ENCODE measurements at regions not wholly inside any gene's neighbourhood (a gene's known extent, or its start where the extent isn't known, plus 50 kb on each side); places are given as distances from the start of the nearest gene placed in this dataset.

- DNase-seq (no peak), ATAC-seq (no peak)
- Histone ChIP-seq H3K9me3 (peaks cover 0 to 4% (median 0%) of the 10 kb centered on the region in 11 donors), H3K4me3 (no peak overlapping the region), H3K4me1 (no peaks in the 10 kb centered on the region), H3K27me3 (no peaks in the 10 kb centered on the region), H3K27ac (no peak overlapping the region), H3K36me3 (no peaks in the 10 kb centered on the region)
- intact Hi-C loops (cut with DNase I) = no loop called here
- no peak for TF ChIP-seq CTCF (IDR thresholded peaks at IDR 0.05)
- 94 to 97% methylated on average over 1 of the region's 1 CpG for WGBS, 2 donors
Measured at GRCh38 chr4:159900562-159900961, 797.7 kb downstream of the RAPGEF2 start.

GRCh38 chr4:159902648-159903047, 799.8 kb downstream of the RAPGEF2 start:
- ATAC-seq (no peak), DNase-seq (no peak)
- no peak for TF ChIP-seq CTCF (IDR thresholded peaks at IDR 0.05)
- Histone ChIP-seq H3K4me1 (no peaks in the 10 kb centered on the region), H3K9me3 (no peaks in the 10 kb centered on the region), H3K4me3 (no peak overlapping the region), H3K27ac (no peak overlapping the region), H3K36me3 (no peaks in the 10 kb centered on the region), H3K27me3 (no peaks in the 10 kb centered on the region)
- intact Hi-C loops (cut with DNase I) = no loop called here
- WGBS, 2 donors = 0% methylated on average over 1 of the region's 1 CpG

DNA sequence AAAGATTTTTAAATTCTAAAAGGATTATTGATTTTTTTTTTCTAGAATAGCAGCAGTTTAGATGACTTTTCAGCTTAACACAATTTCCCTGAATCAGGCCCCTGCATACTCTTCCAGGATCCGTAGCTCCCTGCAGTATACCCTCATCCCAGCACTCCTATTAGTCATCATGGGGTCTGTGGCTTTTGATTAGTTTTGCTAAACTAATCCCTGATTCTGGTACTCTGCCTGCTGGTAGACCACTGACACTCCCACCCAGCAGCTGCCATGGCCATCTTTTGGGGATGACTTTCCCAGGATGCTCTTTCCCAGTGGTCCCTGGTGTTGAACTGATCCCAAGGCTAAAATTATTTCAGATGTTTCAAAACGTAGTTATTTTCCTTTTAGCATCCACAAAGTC, 802.0 kb downstream of the RAPGEF2 start:
- no peaks in the 10 kb centered on the region for H3K4me1 ChIP-seq
- WGBS, 2 donors = 51 to 58% methylated on average over 2 of the region's 2 CpGs
- intact Hi-C loops (cut with DNase I) = no loop called here
- TF ChIP-seq CTCF (IDR thresholded peaks at IDR 0.05) = no peak
- no peak overlapping the region for H3K27ac ChIP-seq
- H3K9me3 ChIP-seq = peaks cover 0 to 12% (median 0%) of the 10 kb centered on the region in 11 donors
- ATAC-seq = no peak
- H3K4me3 ChIP-seq = no peak overlapping the region
- no peaks in the 10 kb centered on the region for H3K27me3 ChIP-seq
- no peak for DNase-seq
- no peaks in the 10 kb centered on the region for H3K36me3 ChIP-seq

DNA sequence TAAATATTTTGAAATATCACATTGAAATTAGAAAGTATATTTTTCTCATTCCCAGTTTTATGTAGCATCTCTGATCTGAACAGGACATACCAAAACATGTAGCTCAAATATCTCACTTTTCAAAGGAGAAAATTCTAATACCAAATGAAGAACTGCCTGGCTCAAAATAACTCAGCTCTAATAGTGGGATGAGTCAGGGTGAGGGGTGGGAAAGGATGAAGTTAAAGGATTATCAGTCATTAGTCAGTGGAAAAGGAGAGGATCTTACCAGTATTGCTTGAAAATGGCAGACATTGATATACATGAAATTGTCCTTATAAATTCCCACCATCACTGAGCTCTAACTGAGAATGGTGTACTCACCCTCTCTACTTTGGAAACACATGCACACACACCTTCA, 803.2 kb downstream of the RAPGEF2 start:
- Histone ChIP-seq H3K4me1 (no peaks in the 10 kb centered on the region), H3K27ac (no peak overlapping the region), H3K27me3 (no peaks in the 10 kb centered on the region), H3K9me3 (peaks cover 0 to 16% (median 0%) of the 10 kb centered on the region in 11 donors), H3K36me3 (no peaks in the 10 kb centered on the region), H3K4me3 (no peak overlapping the region)
- intact Hi-C loops (cut with DNase I) = no loop called here
- TF ChIP-seq CTCF (IDR thresholded peaks at IDR 0.05) = no peak
- no peak for DNase-seq
- no peak for ATAC-seq

DNA sequence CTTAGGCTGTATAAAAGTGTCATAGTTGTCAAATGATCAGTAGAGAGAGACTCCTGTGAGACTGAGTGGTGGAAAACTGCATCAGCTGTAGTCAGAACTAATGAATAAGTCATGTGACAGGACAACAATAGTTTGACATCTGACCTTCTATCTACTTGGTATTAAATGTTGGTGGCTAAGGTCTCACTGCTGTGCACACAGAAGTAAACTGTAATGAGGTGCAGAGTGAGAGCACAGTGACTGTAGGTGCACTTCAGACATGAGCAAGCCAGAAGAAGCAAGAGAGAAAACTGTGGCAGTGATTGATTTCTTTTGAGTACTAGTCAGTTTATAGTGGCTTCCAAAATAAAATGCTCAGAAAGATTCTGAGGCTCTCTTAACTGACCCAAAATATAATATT, 803.6 kb downstream of the RAPGEF2 start:
- DNase-seq (no peak), ATAC-seq (no peak)
- no peak overlapping the region for H3K4me3 ChIP-seq
- H3K27me3 ChIP-seq = no peaks in the 10 kb centered on the region
- H3K36me3 ChIP-seq = no peaks in the 10 kb centered on the region
- intact Hi-C loops (cut with DNase I) = no loop called here
- no peaks in the 10 kb centered on the region for H3K4me1 ChIP-seq
- H3K9me3 ChIP-seq = peaks cover 0 to 16% (median 0%) of the 10 kb centered on the region in 11 donors
- no peak overlapping the region for H3K27ac ChIP-seq
- TF ChIP-seq CTCF (IDR thresholded peaks at IDR 0.05) = no peak
